ENCODE measurements at regions not wholly inside any gene's neighbourhood (a gene's known extent, or its start where the extent isn't known, plus 50 kb on each side); places are given as distances from the start of the nearest gene placed in this dataset.
"Not testable (repeated sequence)": the region's sequence is repeated elsewhere in the genome, so short reads cannot be mapped to it uniquely, and the experiment has no call there.

- DNase-seq (ENCODE audit: low spot score) = no peak
These were observed 89.1 kb upstream of the IVNS1ABP start for GRCh38 chr1:185406006-185406690.

- no peak for DNase-seq (ENCODE audit: low spot score)
These were observed 88.0 kb upstream of the IVNS1ABP start for GRCh38 chr1:185404907-185405568.

GRCh38 chr1:185404291-185404690 is 87.2 kb upstream of the IVNS1ABP start:
- DNase-seq (ENCODE audit: low spot score) = no peak

- no peak for DNase-seq (ENCODE audit: low spot score)
These were observed 85.9 kb upstream of the IVNS1ABP start for GRCh38 chr1:185402930-185403329.

GRCh38 chr1:185401019-185401418 is 84.0 kb upstream of the IVNS1ABP start:
- DNase-seq (ENCODE audit: low spot score) = no peak

- DNase-seq (ENCODE audit: low spot score) = no peak
These were observed 83.0 kb upstream of the IVNS1ABP start for GRCh38 chr1:185400052-185400451.

GRCh38 chr1:185398599-185398998 is 81.6 kb upstream of the IVNS1ABP start:
- no peak for DNase-seq (ENCODE audit: low spot score)

- no peak for DNase-seq (ENCODE audit: low spot score)
These were observed 81.0 kb upstream of the IVNS1ABP start for GRCh38 chr1:185398022-185398421.

- DNase-seq (ENCODE audit: low spot score) = no peak
These were observed 80.1 kb upstream of the IVNS1ABP start for GRCh38 chr1:185397183-185397582.

GRCh38 chr1:185396126-185396525 is 79.1 kb upstream of the IVNS1ABP start:
- no peak for DNase-seq (ENCODE audit: low spot score)

- DNase-seq (ENCODE audit: low spot score) = no peak
These were observed 76.8 kb upstream of the IVNS1ABP start for GRCh38 chr1:185393815-185394214.

GRCh38 chr1:185393205-185393604 is 76.2 kb upstream of the IVNS1ABP start:
- DNase-seq (ENCODE audit: low spot score) = no peak

- DNase-seq (ENCODE audit: low spot score) = no peak
These were observed 71.8 kb upstream of the IVNS1ABP start for GRCh38 chr1:185388815-185389214.

GRCh38 chr1:185388346-185388745 is 71.3 kb upstream of the IVNS1ABP start:
- no peak for DNase-seq (ENCODE audit: low spot score)

GRCh38 chr1:185385991-185386390 is 68.9 kb upstream of the IVNS1ABP start:
- DNase-seq (ENCODE audit: low spot score) = no peak

GRCh38 chr1:185383805-185384204 is 66.8 kb upstream of the IVNS1ABP start:
- DNase-seq (ENCODE audit: low spot score) = not testable (repeated sequence)

GRCh38 chr1:185377831-185378230 is 60.8 kb upstream of the IVNS1ABP start:
- no peak for DNase-seq (ENCODE audit: low spot score)

GRCh38 chr1:185376840-185377635 is 60.0 kb upstream of the IVNS1ABP start:
- DNase-seq (ENCODE audit: low spot score) = no peak

- no peak for DNase-seq (ENCODE audit: low spot score)
These were observed 59.2 kb upstream of the IVNS1ABP start for GRCh38 chr1:185376288-185376687.

- DNase-seq (ENCODE audit: low spot score) = no peak
These were observed 58.5 kb upstream of the IVNS1ABP start for GRCh38 chr1:185375583-185375982.

GRCh38 chr1:185373813-185374529 is 56.9 kb upstream of the IVNS1ABP start:
- no peak for DNase-seq (ENCODE audit: low spot score)

- no peak for DNase-seq (ENCODE audit: low spot score)
These were observed 52.7 kb upstream of the IVNS1ABP start for GRCh38 chr1:185369786-185370185.
